ENCODE measurements at regions not wholly inside any gene's neighbourhood (a gene's known extent, or its start where the extent isn't known, plus 50 kb on each side); places are given as distances from the start of the nearest gene placed in this dataset.

DNA sequence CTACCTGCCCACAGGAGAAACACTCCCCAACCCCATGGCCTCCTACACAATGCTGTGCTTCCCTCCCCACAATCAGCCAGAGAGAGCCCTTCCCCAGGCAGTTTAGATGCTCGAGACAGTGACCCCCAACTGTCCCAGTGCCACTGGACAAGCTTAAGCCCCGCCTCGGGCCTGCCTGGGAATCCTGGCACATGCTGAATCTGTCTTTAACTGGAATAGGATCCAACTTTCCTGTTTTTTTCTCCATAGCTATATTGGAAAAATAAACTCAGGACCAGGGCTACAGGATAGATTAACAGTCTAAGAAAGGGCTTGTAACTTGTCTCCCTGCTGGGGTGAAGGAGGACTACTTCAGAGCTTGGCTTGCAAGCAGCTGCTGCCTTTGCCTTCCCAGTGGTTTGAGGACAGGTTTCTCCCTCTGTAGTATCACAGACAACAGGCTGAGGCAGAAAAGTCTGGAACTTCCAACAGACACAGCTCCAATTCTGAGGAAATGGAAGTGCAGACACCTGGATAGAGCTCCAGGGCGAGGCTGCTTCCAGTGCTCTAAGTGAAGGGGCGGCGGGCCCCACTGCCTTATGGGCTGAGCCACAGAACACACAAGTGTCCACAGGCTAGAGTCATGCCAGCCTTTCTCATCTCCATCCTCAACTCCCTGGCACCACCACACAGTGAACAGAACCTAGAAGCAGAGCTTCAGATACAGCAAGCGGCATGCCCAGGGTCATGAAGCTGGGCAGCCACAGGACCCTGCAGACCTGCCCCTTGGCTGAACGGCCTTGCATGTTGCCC, 228.3 kb downstream of the TUBA3C start:
- ChIA-PET POLR2A (ENCODE audit: unreplicated experiment) (no interaction called here), CTCF (no interaction called here)
- Histone ChIP-seq H2BK5ac (ENCODE audit: low read depth, low read length, poor library complexity, severe bottlenecking) (no peak overlapping the region), H3K9ac (ENCODE audit: low read depth, low read length) (no peak overlapping the region), H4K91ac (ENCODE audit: insufficient read depth, low read depth, low read length) (no peak overlapping the region), H3K4me3 (ENCODE audit: insufficient read depth, low read depth, low read length) (no peak overlapping the region), H3K23ac (ENCODE audit: low read depth, low read length) (no peak overlapping the region), H2BK120ac (ENCODE audit: low read depth, low read length) (no peak overlapping the region), H2BK20ac (ENCODE audit: low read depth, low read length) (no peak overlapping the region), H3K27me3 (ENCODE audit: control insufficient read depth, insufficient read depth, low read length) (no peaks in the 10 kb centered on the region), H2AFZ (replicated peaks; ENCODE audit: low read length, poor library complexity) (no peak overlapping the region), H3K18ac (ENCODE audit: low read depth, low read length) (no peak overlapping the region), H3K36me3 (ENCODE audit: control insufficient read depth, insufficient read depth, low read length) (no peaks in the 10 kb centered on the region), H2AK9ac (replicated peaks; ENCODE audit: low read depth, low read length, poor library complexity) (no peak overlapping the region), H4K8ac (ENCODE audit: low read depth in 2 of 2, low read length in 2 of 2) (no peak overlapping the region), H3K56ac (ENCODE audit: extremely low read depth, insufficient read depth, low read length) (no peak overlapping the region), H4K20me1 (ENCODE audit: insufficient read depth, low read length) (no peaks in the 10 kb centered on the region), H3K79me1 (ENCODE audit: low read depth in 1 of 2, low read length in 2 of 2) (no peaks in the 10 kb centered on the region), H3K4ac (ENCODE audit: low read depth, low read length) (no peak overlapping the region), H3K4me2 (ENCODE audit: low read depth, low read length) (no peak overlapping the region), H2AK5ac (ENCODE audit: low read depth, low read length) (no peak overlapping the region), H2BK15ac (ENCODE audit: low read depth, low read length) (no peak overlapping the region), H3K27ac (ENCODE audit: insufficient read depth, low read length) (no peak overlapping the region), H3K4me1 (ENCODE audit: control insufficient read depth, insufficient read depth, low read length) (no peaks in the 10 kb centered on the region), H3K14ac (replicated peaks; ENCODE audit: low read depth, low read length) (no peak overlapping the region), H3K9me3 (ENCODE audit: control insufficient read depth, insufficient read depth, low read length) (peaks cover 50% of the 10 kb centered on the region), H3K9me1 (ENCODE audit: insufficient read depth, low read length) (no peaks in the 10 kb centered on the region), H4K5ac (ENCODE audit: low read depth, low read length) (no peak overlapping the region)
- TF ChIP-seq, protein P1, sequence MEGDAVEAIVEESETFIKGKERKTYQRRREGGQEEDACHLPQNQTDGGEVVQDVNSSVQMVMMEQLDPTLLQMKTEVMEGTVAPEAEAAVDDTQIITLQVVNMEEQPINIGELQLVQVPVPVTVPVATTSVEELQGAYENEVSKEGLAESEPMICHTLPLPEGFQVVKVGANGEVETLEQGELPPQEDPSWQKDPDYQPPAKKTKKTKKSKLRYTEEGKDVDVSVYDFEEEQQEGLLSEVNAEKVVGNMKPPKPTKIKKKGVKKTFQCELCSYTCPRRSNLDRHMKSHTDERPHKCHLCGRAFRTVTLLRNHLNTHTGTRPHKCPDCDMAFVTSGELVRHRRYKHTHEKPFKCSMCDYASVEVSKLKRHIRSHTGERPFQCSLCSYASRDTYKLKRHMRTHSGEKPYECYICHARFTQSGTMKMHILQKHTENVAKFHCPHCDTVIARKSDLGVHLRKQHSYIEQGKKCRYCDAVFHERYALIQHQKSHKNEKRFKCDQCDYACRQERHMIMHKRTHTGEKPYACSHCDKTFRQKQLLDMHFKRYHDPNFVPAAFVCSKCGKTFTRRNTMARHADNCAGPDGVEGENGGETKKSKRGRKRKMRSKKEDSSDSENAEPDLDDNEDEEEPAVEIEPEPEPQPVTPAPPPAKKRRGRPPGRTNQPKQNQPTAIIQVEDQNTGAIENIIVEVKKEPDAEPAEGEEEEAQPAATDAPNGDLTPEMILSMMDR (conservative IDR thresholded peaks at IDR 0.05; ENCODE audit: low read depth, low read length), result no peak
- TF ChIP-seq RCOR1 (IDR thresholded peaks at IDR 0.05; ENCODE audit: insufficient replicate concordance, low read length), result no peak
- no peak for TF ChIP-seq SMC3 (IDR thresholded peaks at IDR 0.05; ENCODE audit: low read depth, low read length)
- TF ChIP-seq MAZ (IDR thresholded peaks at IDR 0.05; ENCODE audit: borderline replicate concordance, low read depth, low read length), result no peak
- no peak for TF ChIP-seq BHLHE40 (IDR thresholded peaks at IDR 0.05; ENCODE audit: low read depth, low read length)
- TF ChIP-seq RFX5 (IDR thresholded peaks at IDR 0.05; ENCODE audit: low read depth, low read length), result no peak
- TF ChIP-seq, protein P2, sequence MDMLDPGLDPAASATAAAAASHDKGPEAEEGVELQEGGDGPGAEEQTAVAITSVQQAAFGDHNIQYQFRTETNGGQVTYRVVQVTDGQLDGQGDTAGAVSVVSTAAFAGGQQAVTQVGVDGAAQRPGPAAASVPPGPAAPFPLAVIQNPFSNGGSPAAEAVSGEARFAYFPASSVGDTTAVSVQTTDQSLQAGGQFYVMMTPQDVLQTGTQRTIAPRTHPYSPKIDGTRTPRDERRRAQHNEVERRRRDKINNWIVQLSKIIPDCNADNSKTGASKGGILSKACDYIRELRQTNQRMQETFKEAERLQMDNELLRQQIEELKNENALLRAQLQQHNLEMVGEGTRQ (IDR thresholded peaks at IDR 0.05; ENCODE audit: low read depth, low read length), result no peak
- TF ChIP-seq CHD1 (IDR thresholded peaks at IDR 0.05; ENCODE audit: low read depth, low read length), result no peak
- TF ChIP-seq, protein P3, sequence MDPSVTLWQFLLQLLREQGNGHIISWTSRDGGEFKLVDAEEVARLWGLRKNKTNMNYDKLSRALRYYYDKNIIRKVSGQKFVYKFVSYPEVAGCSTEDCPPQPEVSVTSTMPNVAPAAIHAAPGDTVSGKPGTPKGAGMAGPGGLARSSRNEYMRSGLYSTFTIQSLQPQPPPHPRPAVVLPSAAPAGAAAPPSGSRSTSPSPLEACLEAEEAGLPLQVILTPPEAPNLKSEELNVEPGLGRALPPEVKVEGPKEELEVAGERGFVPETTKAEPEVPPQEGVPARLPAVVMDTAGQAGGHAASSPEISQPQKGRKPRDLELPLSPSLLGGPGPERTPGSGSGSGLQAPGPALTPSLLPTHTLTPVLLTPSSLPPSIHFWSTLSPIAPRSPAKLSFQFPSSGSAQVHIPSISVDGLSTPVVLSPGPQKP (IDR thresholded peaks at IDR 0.05; ENCODE audit: borderline replicate concordance, low read depth, low read length), result no peak
- no peak for TF ChIP-seq CEBPB (IDR thresholded peaks at IDR 0.05; ENCODE audit: low read depth, low read length)
- TF ChIP-seq NFE2L2 (IDR thresholded peaks at IDR 0.05; ENCODE audit: low read depth, low read length), result no peak
- no peak for TF ChIP-seq RAD21 (IDR thresholded peaks at IDR 0.05; ENCODE audit: low read length)
- no peak for TF ChIP-seq MXI1 (IDR thresholded peaks at IDR 0.05; ENCODE audit: borderline replicate concordance, low read depth, low read length)
- no peak for TF ChIP-seq MAFK (IDR thresholded peaks at IDR 0.05; ENCODE audit: low read depth, low read length)
- TF ChIP-seq FOS (IDR thresholded peaks at IDR 0.05; ENCODE audit: low read depth, low read length), result no peak
- no peak for TF ChIP-seq POLR2A (IDR thresholded peaks at IDR 0.05; ENCODE audit: low read depth, low read length)
- DNase-seq (no peak), ATAC-seq (ENCODE audit: low read depth) (no peak)
- intact Hi-C loops (cut with micrococcal nuclease) (no loop called here), in situ Hi-C loops (cut with MboI; ENCODE audit: low sequenced_read_pairs) (no loop called here), dilution Hi-C loops (cut with HindIII; ENCODE audit: low sequenced_read_pairs, unreplicated experiment) (no loop called here)
- 62% methylated on average over 4 of the region's 8 CpGs; no CpG with 5 or more reads in 1 of the 2 experiments for WGBS, 2 experiments (ENCODE audit: extremely low coverage in 2 of 2, insufficient read length in 1 of 2)
- no TSS peak for BruUV-seq (replicated peaks)
